Testis (tissue), 2 donors: ENCODE measurements at regions not wholly inside any gene's neighbourhood (a gene's known extent, or its start where the extent isn't known, plus 50 kb on each side); places are given as distances from the start of the nearest gene placed in this dataset.

Source experiments
- POLR2A ChIP-seq: fragments of 450-650 bp; IDR thresholded peaks from one replicate; pipeline ENCODE4 v1.6.1; 2017; ENCODE audit warnings: antibody characterized with exemption, mild to moderate bottlenecking, moderate library complexity
- TF ChIP-seq, protein P1 (sequence below), 3 experiments: fragments of 450-650 bp in 2 of 3; fragments of 200-600 bp in 1 of 3; sonication (generic) in 1 of 3; IDR thresholded peaks; one replicate each; pipeline ENCODE4 v1.5.1; 2016 to 2019; ENCODE audit warnings: antibody characterized with exemption in 3 of 3, mild to moderate bottlenecking in 2 of 3, moderate library complexity in 1 of 3

DNA sequence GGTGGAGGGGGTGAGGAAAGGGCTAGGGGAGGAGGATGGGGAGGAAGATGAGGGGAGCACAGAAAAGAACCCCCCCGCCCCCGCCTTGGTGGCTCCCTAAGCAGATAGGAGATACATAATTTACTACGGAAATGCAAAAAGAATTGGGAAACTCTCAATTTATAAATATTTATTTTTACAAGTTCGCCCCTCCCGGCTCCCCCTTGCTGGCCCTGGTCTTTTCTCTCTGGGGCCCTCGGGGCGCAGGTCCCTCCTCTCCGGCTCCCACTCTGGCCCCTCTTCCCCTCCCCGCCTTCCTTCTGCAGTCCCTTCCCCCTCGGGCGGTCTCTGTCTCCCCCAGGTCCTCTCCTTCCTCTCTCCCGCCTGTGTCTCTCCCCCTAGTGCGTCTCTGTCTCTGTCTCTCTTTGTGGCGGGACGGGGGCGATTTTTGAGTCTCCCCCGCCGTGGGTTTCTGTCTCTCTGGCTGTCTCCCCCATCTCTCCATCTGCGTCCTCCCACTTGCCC, 173.6 kb upstream of the IER5L start:
- TF ChIP-seq, protein P1, sequence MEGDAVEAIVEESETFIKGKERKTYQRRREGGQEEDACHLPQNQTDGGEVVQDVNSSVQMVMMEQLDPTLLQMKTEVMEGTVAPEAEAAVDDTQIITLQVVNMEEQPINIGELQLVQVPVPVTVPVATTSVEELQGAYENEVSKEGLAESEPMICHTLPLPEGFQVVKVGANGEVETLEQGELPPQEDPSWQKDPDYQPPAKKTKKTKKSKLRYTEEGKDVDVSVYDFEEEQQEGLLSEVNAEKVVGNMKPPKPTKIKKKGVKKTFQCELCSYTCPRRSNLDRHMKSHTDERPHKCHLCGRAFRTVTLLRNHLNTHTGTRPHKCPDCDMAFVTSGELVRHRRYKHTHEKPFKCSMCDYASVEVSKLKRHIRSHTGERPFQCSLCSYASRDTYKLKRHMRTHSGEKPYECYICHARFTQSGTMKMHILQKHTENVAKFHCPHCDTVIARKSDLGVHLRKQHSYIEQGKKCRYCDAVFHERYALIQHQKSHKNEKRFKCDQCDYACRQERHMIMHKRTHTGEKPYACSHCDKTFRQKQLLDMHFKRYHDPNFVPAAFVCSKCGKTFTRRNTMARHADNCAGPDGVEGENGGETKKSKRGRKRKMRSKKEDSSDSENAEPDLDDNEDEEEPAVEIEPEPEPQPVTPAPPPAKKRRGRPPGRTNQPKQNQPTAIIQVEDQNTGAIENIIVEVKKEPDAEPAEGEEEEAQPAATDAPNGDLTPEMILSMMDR (IDR thresholded peaks at IDR 0.05) = no peak
- TF ChIP-seq POLR2A = no peak
